Skeletal muscle satellite cell (primary cell): ENCODE measurements at regions not wholly inside any gene's neighbourhood (a gene's known extent, or its start where the extent isn't known, plus 50 kb on each side); places are given as distances from the start of the nearest gene placed in this dataset.

Source experiments
- H3K27me3 ChIP-seq: 2 replicates; pipeline ENCODE4 v1.7.0; 2013; ENCODE audit warnings: low read length; ENCODE audit not compliant: control insufficient read depth, insufficient read depth
- H3K36me3 ChIP-seq: 2 replicates; pipeline ENCODE4 v1.7.0; 2013; ENCODE audit warnings: mild to moderate bottlenecking, control low read depth, low read length; ENCODE audit not compliant: insufficient read depth
- H3K4me1 ChIP-seq: 2 replicates; pipeline ENCODE4 v1.7.0; 2013; ENCODE audit warnings: low read length; ENCODE audit not compliant: control insufficient read depth, insufficient read depth
- H3K4me2 ChIP-seq: 2 replicates; pipeline ENCODE4 v1.7.0; 2013; ENCODE audit warnings: mild to moderate bottlenecking, low read length
- H3K4me3 ChIP-seq: 2 replicates; pipeline ENCODE4 v1.7.0; 2013; ENCODE audit warnings: low read length
- H3K9ac ChIP-seq: 2 replicates; pipeline ENCODE4 v1.7.0; 2013; ENCODE audit warnings: mild to moderate bottlenecking, low read depth, low read length, moderate library complexity
- H3K9me3 ChIP-seq: replicated peaks from 2 replicates; pipeline ENCODE4 v1.7.0; 2013; ENCODE audit warnings: mild to moderate bottlenecking, control low read depth, low read length

GRCh38 chr9:29906065-29906464 lies 2332.8 kb upstream of the C9orf72 start:
- no peaks in the 10 kb centered on the region for H3K36me3 ChIP-seq
- H3K9me3 ChIP-seq = no peaks in the 10 kb centered on the region
- no peaks in the 10 kb centered on the region for H3K4me1 ChIP-seq
- no peaks in the 10 kb centered on the region for H3K27me3 ChIP-seq
- H3K4me2 ChIP-seq = no peak overlapping the region
- H3K9ac ChIP-seq = no peak overlapping the region
- no peak overlapping the region for H3K4me3 ChIP-seq

GRCh38 chr9:29928072-29928471 lies 2354.8 kb upstream of the C9orf72 start:
- H3K4me3 ChIP-seq = no peak overlapping the region
- no peaks in the 10 kb centered on the region for H3K4me1 ChIP-seq

GRCh38 chr9:29939559-29939958 lies 2366.3 kb upstream of the C9orf72 start:
- Histone ChIP-seq H3K36me3 (no peaks in the 10 kb centered on the region), H3K9me3 (peaks cover 5% of the 10 kb centered on the region), H3K4me2 (no peak overlapping the region), H3K27me3 (no peaks in the 10 kb centered on the region), H3K4me1 (no peaks in the 10 kb centered on the region), H3K9ac (no peak overlapping the region), H3K4me3 (no peak overlapping the region)

More at GRCh38 chr9:29928072-29928471, 2354.8 kb upstream of the C9orf72 start:
- Histone ChIP-seq H3K9me3 (no peaks in the 10 kb centered on the region), H3K36me3 (no peaks in the 10 kb centered on the region), H3K27me3 (no peaks in the 10 kb centered on the region), H3K4me2 (no peak overlapping the region), H3K9ac (no peak overlapping the region)

- H3K9me3 ChIP-seq = no peaks in the 10 kb centered on the region
- no peak overlapping the region for H3K4me2 ChIP-seq
- no peaks in the 10 kb centered on the region for H3K36me3 ChIP-seq
- H3K9ac ChIP-seq = no peak overlapping the region
- H3K4me1 ChIP-seq = no peaks in the 10 kb centered on the region
- H3K4me3 ChIP-seq = no peak overlapping the region
- H3K27me3 ChIP-seq = no peaks in the 10 kb centered on the region
Measured at GRCh38 chr9:29945012-29945411, 2371.7 kb upstream of the C9orf72 start.

- Histone ChIP-seq H3K9me3 (no peaks in the 10 kb centered on the region), H3K4me2 (no peak overlapping the region), H3K27me3 (no peaks in the 10 kb centered on the region), H3K36me3 (no peaks in the 10 kb centered on the region), H3K4me1 (no peaks in the 10 kb centered on the region), H3K4me3 (no peak overlapping the region), H3K9ac (no peak overlapping the region)
Measured at GRCh38 chr9:29958469-29958868, 2385.2 kb upstream of the C9orf72 start.

GRCh38 chr9:29965834-29966233 lies 2392.6 kb upstream of the C9orf72 start:
- no peaks in the 10 kb centered on the region for H3K4me1 ChIP-seq
- H3K4me2 ChIP-seq = no peak overlapping the region

GRCh38 chr9:29966247-29966646 lies 2393.0 kb upstream of the C9orf72 start:
- Histone ChIP-seq H3K27me3 (no peaks in the 10 kb centered on the region), H3K4me3 (no peak overlapping the region), H3K9me3 (peaks cover 5% of the 10 kb centered on the region), H3K4me1 (no peaks in the 10 kb centered on the region), H3K9ac (no peak overlapping the region), H3K4me2 (no peak overlapping the region), H3K36me3 (no peaks in the 10 kb centered on the region)

More at GRCh38 chr9:29965834-29966233, 2392.6 kb upstream of the C9orf72 start:
- peaks cover 5% of the 10 kb centered on the region for H3K9me3 ChIP-seq
- no peak overlapping the region for H3K9ac ChIP-seq
- no peak overlapping the region for H3K4me3 ChIP-seq
- H3K27me3 ChIP-seq = no peaks in the 10 kb centered on the region
- H3K36me3 ChIP-seq = no peaks in the 10 kb centered on the region

GRCh38 chr9:29968831-29969230 lies 2395.6 kb upstream of the C9orf72 start:
- Histone ChIP-seq H3K4me2 (no peak overlapping the region), H3K9me3 (peaks cover 5% of the 10 kb centered on the region), H3K27me3 (no peaks in the 10 kb centered on the region), H3K36me3 (no peaks in the 10 kb centered on the region), H3K4me1 (no peaks in the 10 kb centered on the region), H3K4me3 (no peak overlapping the region), H3K9ac (no peak overlapping the region)

- no peak overlapping the region for H3K4me2 ChIP-seq
- no peaks in the 10 kb centered on the region for H3K27me3 ChIP-seq
- peaks cover 5% of the 10 kb centered on the region for H3K9me3 ChIP-seq
- no peaks in the 10 kb centered on the region for H3K36me3 ChIP-seq
- no peak overlapping the region for H3K4me3 ChIP-seq
- H3K4me1 ChIP-seq = no peaks in the 10 kb centered on the region
- H3K9ac ChIP-seq = no peak overlapping the region
Measured at GRCh38 chr9:29969408-29969807, 2396.1 kb upstream of the C9orf72 start.

- H3K4me2 ChIP-seq = no peak overlapping the region
- H3K36me3 ChIP-seq = no peaks in the 10 kb centered on the region
- H3K4me1 ChIP-seq = no peaks in the 10 kb centered on the region
- H3K4me3 ChIP-seq = no peak overlapping the region
- H3K9ac ChIP-seq = no peak overlapping the region
- H3K9me3 ChIP-seq = peaks cover 5% of the 10 kb centered on the region
- no peaks in the 10 kb centered on the region for H3K27me3 ChIP-seq
Measured at GRCh38 chr9:29969856-29970647, 2396.8 kb upstream of the C9orf72 start.

- Histone ChIP-seq H3K27me3 (no peaks in the 10 kb centered on the region), H3K4me1 (no peaks in the 10 kb centered on the region), H3K36me3 (no peaks in the 10 kb centered on the region), H3K9me3 (no peaks in the 10 kb centered on the region), H3K4me3 (no peak overlapping the region), H3K4me2 (no peak overlapping the region), H3K9ac (no peak overlapping the region)
Measured at GRCh38 chr9:29974197-29974596, 2400.9 kb upstream of the C9orf72 start.

GRCh38 chr9:29976981-29977380 lies 2403.7 kb upstream of the C9orf72 start:
- H3K4me3 ChIP-seq = no peak overlapping the region
- no peaks in the 10 kb centered on the region for H3K36me3 ChIP-seq
- no peak overlapping the region for H3K9ac ChIP-seq
- H3K9me3 ChIP-seq = no peaks in the 10 kb centered on the region
- H3K4me2 ChIP-seq = no peak overlapping the region
- H3K27me3 ChIP-seq = no peaks in the 10 kb centered on the region
- H3K4me1 ChIP-seq = no peaks in the 10 kb centered on the region
